CD4-positive, alpha-beta T cell (primary cell): ENCODE measurements at regions not wholly inside any gene's neighbourhood (a gene's known extent, or its start where the extent isn't known, plus 50 kb on each side); places are given as distances from the start of the nearest gene placed in this dataset.

Source experiments
- ATAC-seq: fragments of 200-7000 bp; cut with Tn5 transposase; one replicate; pipeline ENCODE4 v1.10.0; 2022; ENCODE audit warnings: mild to moderate bottlenecking; ENCODE audit not compliant: poor library complexity
- CTCF ChIA-PET: fragments of 350-600 bp; sonication (Branson Sonifier 250); formaldehyde crosslinking; loops from one replicate; lab custom pipeline; 2021; ENCODE audit warnings: antibody characterized with exemption, inconsistent platforms; lab: Charles Lee
- POLR2A ChIA-PET: fragments of 350-600 bp; sonication (Branson Sonifier 250); formaldehyde crosslinking; loops from one replicate; lab custom pipeline; 2021; ENCODE audit warnings: antibody characterized with exemption, inconsistent platforms; lab: Charles Lee
- DNase-seq, 14 experiments: peaks; one replicate each; pipeline ENCODE4 v3.0.0-alpha.2; 2013 to 2020; ENCODE audit warnings: mixed read lengths in 2 of 14
- H3K27ac ChIP-seq, 2 donors: one replicate each; pipeline versions ENCODE4 v1.5.1 to v1.7.0; 2013; ENCODE audit warnings: low read length in 2 of 2, low read depth in 1 of 2, mild to moderate bottlenecking in 1 of 2
- H3K27me3 ChIP-seq, 2 experiments: 1 replicate in 1 of 2; 2 replicates in 1 of 2; pipeline versions ENCODE4 v1.6.1 to v1.7.0; 2013; ENCODE audit warnings: low read length in 2 of 2, control low read depth in 1 of 2, mild to moderate bottlenecking in 1 of 2, moderate library complexity in 1 of 2; ENCODE audit not compliant: insufficient read depth in 2 of 2, control insufficient read depth in 1 of 2
- H3K36me3 ChIP-seq: one replicate; pipeline ENCODE4 v1.6.1; 2013; ENCODE audit warnings: low read length, control low read depth; ENCODE audit not compliant: insufficient read depth
- H3K4me1 ChIP-seq: one replicate; pipeline ENCODE4 v1.6.1; 2013; ENCODE audit warnings: low read length, control low read depth; ENCODE audit not compliant: insufficient read depth
- H3K4me3 ChIP-seq: one replicate; pipeline ENCODE4 v1.5.1; 2013; ENCODE audit warnings: mild to moderate bottlenecking, low read length, moderate library complexity
- H3K9me3 ChIP-seq, 2 experiments: 1 replicate in 1 of 2; 2 replicates in 1 of 2; pipeline versions ENCODE4 v1.6.1 to v1.7.0; 2013; ENCODE audit warnings: low read length in 2 of 2, mild to moderate bottlenecking in 2 of 2, control low read depth in 1 of 2, moderate library complexity in 1 of 2; ENCODE audit not compliant: control insufficient read depth in 1 of 2, insufficient read depth in 1 of 2
- H3K27ac Mint-ChIP-seq: one replicate; pipeline ENCODE4 v1.8.0; 2020; ENCODE audit warnings: mixed read lengths
- H3K27me3 Mint-ChIP-seq: one replicate; pipeline ENCODE4 v1.8.0; 2021; ENCODE audit warnings: mixed read lengths
- H3K36me3 Mint-ChIP-seq: one replicate; pipeline ENCODE4 v1.8.0; 2021; ENCODE audit warnings: low read depth, mixed read lengths
- H3K4me1 Mint-ChIP-seq: one replicate; pipeline ENCODE4 v1.8.0; 2021; ENCODE audit warnings: low read depth, mixed read lengths
- H3K4me3 Mint-ChIP-seq: one replicate; pipeline ENCODE4 v1.8.0; 2020; ENCODE audit warnings: mild to moderate bottlenecking, mixed read lengths
- H3K9me3 Mint-ChIP-seq: one replicate; pipeline ENCODE4 v1.8.0; 2020; ENCODE audit warnings: mixed read lengths
- CTCF ChIP-seq: fragments of 200-600 bp; IDR thresholded peaks from one replicate; pipeline ENCODE4 v1.8.0; 2022; ENCODE audit warnings: antibody characterized with exemption, mild to moderate bottlenecking
- intact Hi-C, 2 experiments: fragments of 100-400 bp; cut with DNase I in 1 of 2; cut with micrococcal nuclease in 1 of 2; formaldehyde crosslinking; loops; one replicate each; pipeline versions ENCODE4 v1.15.1 to v1.9.0; 2023 to 2025; cut with DNase I, micrococcal nuclease

- no peak for ATAC-seq
- H3K4me1 ChIP-seq = no peaks in the 10 kb centered on the region
- H3K9me3 ChIP-seq = no peaks in the 10 kb centered on the region
- H3K27ac Mint-ChIP-seq = no peak overlapping the region
- no peak overlapping the region for H3K4me3 Mint-ChIP-seq
- ChIA-PET POLR2A (no interaction called here), CTCF (no interaction called here)
- intact Hi-C loops = no loop called here
- H3K9me3 Mint-ChIP-seq = no peaks in the 10 kb centered on the region
- no peaks in the 10 kb centered on the region for H3K36me3 ChIP-seq
- no peak for TF ChIP-seq CTCF
- H3K36me3 Mint-ChIP-seq = no peaks in the 10 kb centered on the region
- H3K27me3 Mint-ChIP-seq = no peaks in the 10 kb centered on the region
- DNase-seq = no peak
- H3K4me1 Mint-ChIP-seq = no peaks in the 10 kb centered on the region
- no peak overlapping the region for H3K27ac ChIP-seq
- H3K4me3 ChIP-seq = no peak overlapping the region
- H3K27me3 ChIP-seq = no peaks in the 10 kb centered on the region
These were observed 93.4 kb downstream of the IL12A start for GRCh38 chr3:160081958-160082533.

- H3K27me3 ChIP-seq = no peaks in the 10 kb centered on the region
- intact Hi-C loops = no loop called here
- no peaks in the 10 kb centered on the region for H3K27me3 Mint-ChIP-seq
- no peaks in the 10 kb centered on the region for H3K36me3 Mint-ChIP-seq
- no peak overlapping the region for H3K27ac Mint-ChIP-seq
- DNase-seq = no peak
- H3K27ac ChIP-seq = no peak overlapping the region
- H3K4me1 Mint-ChIP-seq = no peaks in the 10 kb centered on the region
- no peaks in the 10 kb centered on the region for H3K9me3 Mint-ChIP-seq
- H3K4me3 Mint-ChIP-seq = no peak overlapping the region
- CTCF ChIA-PET = interaction anchor here (1.6 kb wide), 1 partner anchor 18 kb away, joined by 3 read pairs; no protein-coding TSS in a partner anchor
- H3K36me3 ChIP-seq = no peaks in the 10 kb centered on the region
- ATAC-seq = no peak
- H3K9me3 ChIP-seq = no peaks in the 10 kb centered on the region
- TF ChIP-seq CTCF = no peak
- no peak overlapping the region for H3K4me3 ChIP-seq
- POLR2A ChIA-PET = no interaction called here
- no peaks in the 10 kb centered on the region for H3K4me1 ChIP-seq
These were observed 96.4 kb downstream of the IL12A start for GRCh38 chr3:160084998-160085397.

GRCh38 chr3:160088492-160089137 lies 100.0 kb downstream of the IL12A start:
- H3K4me3 ChIP-seq = no peak overlapping the region
- intact Hi-C loops = no loop called here
- H3K27me3 Mint-ChIP-seq = no peaks in the 10 kb centered on the region
- H3K36me3 ChIP-seq = no peaks in the 10 kb centered on the region
- no peak overlapping the region for H3K27ac ChIP-seq
- H3K9me3 Mint-ChIP-seq = no peaks in the 10 kb centered on the region
- H3K4me3 Mint-ChIP-seq = no peak overlapping the region
- ChIA-PET POLR2A (no interaction called here), CTCF (no interaction called here)
- ATAC-seq = no peak
- no peaks in the 10 kb centered on the region for H3K4me1 ChIP-seq
- no peaks in the 10 kb centered on the region for H3K4me1 Mint-ChIP-seq
- H3K27me3 ChIP-seq = no peaks in the 10 kb centered on the region
- H3K9me3 ChIP-seq = no peaks in the 10 kb centered on the region
- DNase-seq = no peak
- no peak for TF ChIP-seq CTCF
- H3K36me3 Mint-ChIP-seq = no peaks in the 10 kb centered on the region
- H3K27ac Mint-ChIP-seq = no peak overlapping the region
